Astrocyte of the hippocampus (primary cell): ENCODE measurements at regions not wholly inside any gene's neighbourhood (a gene's known extent, or its start where the extent isn't known, plus 50 kb on each side); places are given as distances from the start of the nearest gene placed in this dataset.
"Not testable (repeated sequence)": the region's sequence is repeated elsewhere in the genome, so short reads cannot be mapped to it uniquely, and the experiment has no call there.

Source experiments
- DNase-seq: peaks from one replicate; pipeline ENCODE4 v3.0.0; 2011; ENCODE audit warnings: low read depth, low spot score

GRCh38 chr20:6715401-6715941 lies 52.0 kb upstream of the BMP2 start:
- DNase-seq = no peak

DNA sequence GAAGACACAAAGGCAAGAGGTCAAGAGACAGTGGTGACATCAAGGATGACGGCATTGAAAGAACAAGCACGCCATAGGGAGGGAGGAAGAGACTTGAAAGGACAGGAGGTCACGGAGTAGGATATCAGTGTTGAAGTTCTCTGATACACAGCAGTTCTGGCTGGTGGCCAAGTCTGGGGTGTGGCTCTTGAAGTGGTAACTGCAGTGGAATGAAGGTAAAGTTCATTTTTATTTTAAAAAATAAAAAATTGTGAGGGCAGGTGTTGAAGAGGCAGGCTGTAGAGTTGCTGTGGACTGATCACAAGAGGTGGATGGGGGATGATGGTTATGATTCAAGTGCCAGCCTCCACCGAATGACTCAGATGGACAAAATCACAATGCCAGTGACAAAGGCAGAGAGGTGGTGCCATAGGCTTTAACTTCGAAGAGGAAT lies 53.2 kb upstream of the BMP2 start:
- DNase-seq = no peak

GRCh38 chr20:6711951-6712649 lies 55.4 kb upstream of the BMP2 start:
- peak; percentile 16 for DNase-seq

DNA sequence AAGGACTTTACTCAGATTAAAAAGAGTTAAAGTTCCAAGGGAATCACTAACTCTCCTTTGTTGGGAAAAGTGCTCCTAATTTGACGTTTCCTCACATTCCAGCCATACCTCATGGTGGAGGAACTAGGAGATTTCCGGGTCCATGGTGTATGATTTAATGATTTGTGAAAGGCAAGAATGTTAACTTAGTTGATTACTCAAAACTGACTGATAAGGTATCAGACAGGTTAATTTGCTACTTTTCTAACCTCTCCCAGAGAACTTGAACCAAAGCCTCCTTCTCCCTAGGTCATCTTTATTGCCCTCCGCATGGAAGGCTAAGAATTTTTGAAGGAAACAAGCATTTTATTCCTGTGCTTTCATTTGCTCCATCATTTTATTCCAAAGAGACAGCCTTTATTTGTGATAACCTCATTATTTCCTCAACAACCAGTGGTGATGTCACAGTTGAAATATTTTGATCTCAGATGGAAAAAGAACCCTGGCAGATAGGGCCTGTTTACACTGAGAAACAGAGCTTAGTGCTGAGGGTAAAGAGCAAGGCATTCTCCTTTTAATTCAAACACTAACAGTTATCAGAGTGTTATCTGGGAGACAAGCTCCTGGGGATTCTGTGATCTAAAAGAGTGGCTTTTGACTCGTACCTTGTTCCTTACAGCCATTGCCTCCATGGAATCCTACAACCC lies 57.4 kb upstream of the BMP2 start:
- DNase-seq = peak; percentile 38

DNA sequence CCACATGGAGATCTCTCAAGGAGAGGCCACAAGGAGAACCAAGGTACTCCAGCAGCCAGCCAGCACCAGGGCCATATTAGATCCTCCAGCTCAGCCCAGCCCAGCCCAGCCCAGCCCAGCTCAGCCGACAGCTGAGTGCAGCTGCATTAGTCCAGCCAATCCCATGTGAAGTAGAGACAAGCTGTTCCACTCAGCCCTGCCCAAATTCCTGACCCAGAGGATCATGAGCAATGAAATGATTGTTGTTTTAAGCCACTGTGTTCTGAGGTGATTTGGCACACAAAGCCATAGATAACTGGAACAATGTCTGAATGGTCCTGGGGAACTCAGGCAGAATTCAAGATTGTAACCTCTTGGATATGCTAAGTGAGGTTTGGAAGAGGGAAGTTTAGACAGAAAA lies 59.5 kb upstream of the BMP2 start:
- DNase-seq = peak; percentile 88

- DNase-seq = no peak
These were observed 60.1 kb upstream of the BMP2 start for GRCh38 chr20:6707321-6707831.

GRCh38 chr20:6705926-6706548 lies 61.4 kb upstream of the BMP2 start:
- no peak for DNase-seq

GRCh38 chr20:6705106-6705766 lies 62.2 kb upstream of the BMP2 start:
- DNase-seq = no peak

DNA sequence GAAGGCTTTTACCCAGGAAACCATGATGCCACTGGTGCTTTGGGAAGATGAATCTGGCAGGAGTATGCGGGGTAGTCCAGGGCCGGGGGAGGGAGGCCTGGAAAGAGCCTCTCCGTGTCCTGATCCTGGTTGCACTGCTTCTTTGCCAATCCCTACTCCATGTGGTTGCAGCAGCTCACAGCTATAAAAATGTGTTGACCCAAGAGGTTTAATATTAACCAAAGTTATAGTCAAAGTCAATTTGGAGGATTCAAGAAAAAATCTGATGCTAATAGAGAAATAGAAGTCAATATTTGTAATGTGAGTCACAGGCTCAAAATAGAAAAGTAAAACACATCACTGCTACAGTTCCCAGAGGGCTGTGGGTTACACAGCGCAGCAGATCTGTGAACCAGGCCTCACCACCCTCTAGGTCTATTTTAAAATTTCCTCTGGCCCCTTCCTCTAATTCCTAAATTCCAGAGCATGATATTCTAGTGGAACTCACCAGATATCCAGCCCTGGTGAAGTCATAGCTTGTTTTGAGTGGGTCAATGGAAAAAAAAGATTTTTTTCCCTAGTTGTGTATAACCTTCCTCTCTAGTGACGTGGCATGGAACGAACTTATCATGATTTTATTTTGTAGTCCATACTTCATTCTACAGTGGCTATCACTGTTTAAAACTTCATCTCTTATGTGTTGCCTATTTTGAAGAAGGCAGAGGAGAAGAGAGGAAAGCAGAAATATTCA lies 63.2 kb upstream of the BMP2 start:
- DNase-seq = peak; percentile 59

DNA sequence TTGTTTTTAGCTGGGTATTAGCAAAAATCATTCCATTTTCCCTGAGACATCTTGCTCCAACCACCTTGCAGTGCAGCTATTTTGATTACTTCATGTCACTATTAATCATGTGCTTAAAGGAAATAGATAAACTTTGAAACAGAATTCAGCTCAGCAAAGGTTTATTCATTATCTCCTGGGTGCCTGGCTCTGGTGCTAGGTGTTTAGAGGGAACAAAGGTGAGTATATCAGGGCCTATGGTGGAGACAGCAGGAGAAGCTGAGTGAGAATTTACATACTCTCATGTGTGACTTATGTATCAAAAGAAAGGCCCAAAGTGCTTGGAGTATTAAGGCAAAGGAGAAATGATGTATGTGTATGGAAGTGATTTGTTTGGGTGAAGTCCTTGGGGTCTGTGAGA lies 63.8 kb upstream of the BMP2 start:
- no peak for DNase-seq

GRCh38 chr20:6703047-6703446 lies 64.4 kb upstream of the BMP2 start:
- no peak for DNase-seq

DNA sequence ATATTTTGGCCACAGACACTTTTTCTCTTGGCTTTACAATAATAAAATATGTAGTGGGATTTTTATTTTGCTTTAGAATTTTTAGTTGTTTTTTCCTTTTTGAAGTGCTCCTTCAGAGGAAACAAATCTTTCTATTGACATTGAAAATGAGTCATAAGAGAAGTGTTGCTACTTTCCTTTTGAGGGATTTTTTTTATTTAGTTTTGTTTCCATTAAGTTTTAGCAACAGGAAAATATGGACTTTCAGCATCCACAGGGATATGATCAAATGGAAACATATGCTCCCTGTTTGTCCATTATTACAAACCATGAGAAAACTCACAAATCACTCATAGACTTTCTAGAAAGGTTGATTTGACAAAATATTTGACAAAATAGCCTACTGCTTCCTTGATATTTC lies 65.3 kb upstream of the BMP2 start:
- no peak for DNase-seq

- no peak for DNase-seq
These were observed 66.7 kb upstream of the BMP2 start for GRCh38 chr20:6700563-6701329.

DNA sequence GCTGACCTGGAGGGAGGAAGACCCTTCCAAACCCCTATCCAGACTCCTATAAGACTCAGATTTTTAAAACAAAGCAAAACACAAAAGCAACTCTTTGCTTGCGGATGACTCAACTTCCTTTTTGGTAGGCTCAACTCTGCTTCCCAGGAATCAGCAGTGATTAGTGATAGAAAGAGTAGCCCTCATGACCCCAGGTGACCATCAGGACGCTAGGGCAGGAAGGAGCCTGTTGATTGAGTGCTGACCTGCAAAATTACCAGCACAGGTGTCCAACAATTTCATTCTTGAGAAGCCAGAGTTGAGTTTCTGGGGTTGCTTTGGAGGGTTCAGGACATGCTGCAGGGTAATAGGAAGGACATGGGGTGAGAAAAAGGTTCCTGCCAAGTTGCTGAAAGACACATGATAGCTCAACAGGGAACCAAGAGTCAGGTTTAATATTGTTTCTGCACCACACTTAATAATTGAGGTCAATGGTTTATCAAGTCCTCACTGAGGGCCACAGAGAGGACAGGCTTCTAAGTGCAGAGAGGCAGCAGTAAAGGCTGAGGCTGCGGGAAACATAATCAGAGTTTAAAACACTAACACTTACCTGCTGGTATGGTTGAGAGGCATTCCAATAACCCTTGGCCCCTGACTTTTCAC lies 67.4 kb upstream of the BMP2 start:
- no peak for DNase-seq

- no peak for DNase-seq
These were observed 68.8 kb upstream of the BMP2 start for GRCh38 chr20:6698723-6699122.

- DNase-seq = peak; percentile 15
These were observed 69.4 kb upstream of the BMP2 start for GRCh38 chr20:6698056-6698455.

- DNase-seq = no peak
These were observed 70.1 kb upstream of the BMP2 start for GRCh38 chr20:6697228-6697972.

GRCh38 chr20:6696001-6696400 lies 71.5 kb upstream of the BMP2 start:
- no peak for DNase-seq

DNA sequence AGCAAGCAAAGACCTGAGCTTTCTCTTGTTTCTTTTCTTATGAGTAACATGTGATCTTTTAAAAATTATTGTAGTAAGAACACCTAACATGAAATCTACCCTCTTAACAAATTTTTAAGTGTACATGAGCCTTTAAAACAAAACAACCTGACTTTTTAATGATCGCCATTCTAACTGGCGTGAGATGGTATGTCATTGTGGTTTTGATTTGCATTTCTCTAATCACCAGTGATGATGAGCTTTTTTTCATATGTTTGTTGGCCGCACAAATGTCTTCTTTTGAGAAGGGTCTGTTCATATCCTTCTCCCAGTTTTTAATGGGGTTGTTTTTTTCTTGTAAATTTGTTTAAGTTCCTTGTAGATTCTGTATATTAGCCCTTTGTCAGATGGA lies 73.7 kb upstream of the BMP2 start:
- DNase-seq = not testable (repeated sequence)
